ENCODE measurements at regions not wholly inside any gene's neighbourhood (a gene's known extent, or its start where the extent isn't known, plus 50 kb on each side); places are given as distances from the start of the nearest gene placed in this dataset.

DNA sequence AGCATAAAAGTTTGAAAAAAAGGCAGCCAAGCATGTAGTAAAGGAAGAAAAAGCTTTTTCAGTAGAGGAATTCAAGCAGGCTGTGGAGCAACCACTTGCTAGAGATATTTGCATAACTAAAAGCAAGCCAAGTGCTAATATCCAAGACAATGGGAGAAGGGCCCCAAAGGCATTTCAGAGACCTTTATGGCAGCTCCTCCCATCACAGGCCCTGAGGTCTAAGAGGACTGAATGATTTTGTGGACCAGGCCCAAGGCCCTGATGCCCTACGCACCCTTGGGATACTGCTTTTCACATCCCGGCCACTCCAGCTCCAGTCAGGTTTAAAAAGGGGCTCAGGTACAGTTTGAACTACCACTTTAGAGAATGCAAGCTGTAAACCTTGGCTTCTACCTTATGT, 261.7 kb upstream of the SEMA3C start:
- no peak overlapping the region for H3K4me3 ChIP-seq (ENCODE audit: low read length)
- H3K27ac Mint-ChIP-seq, result no peak overlapping the region
- H3K4me1 Mint-ChIP-seq (ENCODE audit: low read depth), result no peaks in the 10 kb centered on the region
- peaks cover 8% of the 10 kb centered on the region for H3K9me3 Mint-ChIP-seq
- H3K36me3 Mint-ChIP-seq (ENCODE audit: low read depth), result no peaks in the 10 kb centered on the region
- H3K9me3 ChIP-seq (ENCODE audit: control insufficient read depth in 1 of 2, insufficient read depth in 1 of 2, low read length in 2 of 2), result peaks cover 0 to 11% of the 10 kb centered on the region in 2 experiments
- ATAC-seq (ENCODE audit: poor library complexity) (no peak), DNase-seq (no peak)
- intact Hi-C loops (cut with DNase I, micrococcal nuclease), result no loop called here
- no peaks in the 10 kb centered on the region for H3K27me3 Mint-ChIP-seq
- ChIA-PET POLR2A (no interaction called here), CTCF (no interaction called here)
- H3K36me3 ChIP-seq (ENCODE audit: insufficient read depth, low read length), result no peaks in the 10 kb centered on the region
- no peaks in the 10 kb centered on the region for H3K4me1 ChIP-seq (ENCODE audit: insufficient read depth, low read length)
- H3K27ac ChIP-seq (ENCODE audit: low read depth in 1 of 2, low read length in 2 of 2), result no peak overlapping the region
- H3K4me3 Mint-ChIP-seq, result no peak overlapping the region
- TF ChIP-seq, protein P1, sequence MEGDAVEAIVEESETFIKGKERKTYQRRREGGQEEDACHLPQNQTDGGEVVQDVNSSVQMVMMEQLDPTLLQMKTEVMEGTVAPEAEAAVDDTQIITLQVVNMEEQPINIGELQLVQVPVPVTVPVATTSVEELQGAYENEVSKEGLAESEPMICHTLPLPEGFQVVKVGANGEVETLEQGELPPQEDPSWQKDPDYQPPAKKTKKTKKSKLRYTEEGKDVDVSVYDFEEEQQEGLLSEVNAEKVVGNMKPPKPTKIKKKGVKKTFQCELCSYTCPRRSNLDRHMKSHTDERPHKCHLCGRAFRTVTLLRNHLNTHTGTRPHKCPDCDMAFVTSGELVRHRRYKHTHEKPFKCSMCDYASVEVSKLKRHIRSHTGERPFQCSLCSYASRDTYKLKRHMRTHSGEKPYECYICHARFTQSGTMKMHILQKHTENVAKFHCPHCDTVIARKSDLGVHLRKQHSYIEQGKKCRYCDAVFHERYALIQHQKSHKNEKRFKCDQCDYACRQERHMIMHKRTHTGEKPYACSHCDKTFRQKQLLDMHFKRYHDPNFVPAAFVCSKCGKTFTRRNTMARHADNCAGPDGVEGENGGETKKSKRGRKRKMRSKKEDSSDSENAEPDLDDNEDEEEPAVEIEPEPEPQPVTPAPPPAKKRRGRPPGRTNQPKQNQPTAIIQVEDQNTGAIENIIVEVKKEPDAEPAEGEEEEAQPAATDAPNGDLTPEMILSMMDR (IDR thresholded peaks at IDR 0.05), result no peak
- H3K27me3 ChIP-seq (ENCODE audit: control insufficient read depth in 1 of 2, insufficient read depth in 2 of 2, low read length in 2 of 2), result no peaks in the 10 kb centered on the region

DNA sequence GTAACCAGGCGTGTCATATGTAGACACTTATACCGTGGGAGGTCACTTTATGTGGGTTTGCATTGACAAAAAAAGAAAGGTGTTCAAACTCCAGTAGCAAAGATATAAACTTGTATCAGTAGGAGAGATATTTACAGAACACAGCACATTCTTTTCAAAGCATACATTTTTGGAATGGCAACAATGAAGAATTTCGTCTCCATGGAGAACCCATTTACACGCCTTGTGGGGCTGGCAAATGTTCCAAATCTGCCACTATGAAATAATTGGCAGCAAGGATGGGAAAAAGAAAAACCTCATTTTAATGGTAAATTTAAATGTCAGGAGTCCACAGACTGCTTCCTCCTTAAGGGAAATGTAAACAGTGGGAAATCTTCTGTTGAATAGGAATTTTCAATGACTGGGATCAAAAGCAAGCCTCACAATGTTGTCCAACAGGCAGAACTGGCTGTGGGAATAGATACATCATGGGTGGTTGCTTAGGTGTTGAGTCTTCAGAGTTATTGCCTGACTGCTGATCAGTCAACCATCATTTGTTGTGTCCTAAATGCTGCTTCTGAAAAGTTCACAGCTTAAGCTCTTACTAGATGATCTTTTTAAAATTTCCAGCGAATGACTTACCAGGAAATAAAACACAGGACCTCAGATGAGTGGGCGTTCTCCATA, 256.6 kb upstream of the SEMA3C start:
- H3K4me3 ChIP-seq (ENCODE audit: low read length), result no peak overlapping the region
- intact Hi-C loops (cut with DNase I, micrococcal nuclease), result no loop called here
- H3K27ac Mint-ChIP-seq, result no peak overlapping the region
- CTCF ChIA-PET, result no interaction called here
- H3K9me3 ChIP-seq (ENCODE audit: control insufficient read depth in 1 of 2, insufficient read depth in 1 of 2, low read length in 2 of 2), result peaks cover under 1 to 6% of the 10 kb centered on the region in 2 experiments
- H3K27ac ChIP-seq (ENCODE audit: low read depth in 1 of 2, low read length in 2 of 2), result no peak overlapping the region
- H3K4me1 ChIP-seq (ENCODE audit: insufficient read depth, low read length), result no peaks in the 10 kb centered on the region
- H3K4me1 Mint-ChIP-seq (ENCODE audit: low read depth), result no peaks in the 10 kb centered on the region
- TF ChIP-seq, protein P1 (IDR thresholded peaks at IDR 0.05), result no peak
- peaks cover 9% of the 10 kb centered on the region for H3K9me3 Mint-ChIP-seq
- H3K4me3 Mint-ChIP-seq, result no peak overlapping the region
- no peaks in the 10 kb centered on the region for H3K27me3 Mint-ChIP-seq
- POLR2A ChIA-PET, result no interaction called here
- DNase-seq (no peak), ATAC-seq (ENCODE audit: poor library complexity) (no peak)
- H3K36me3 ChIP-seq (ENCODE audit: insufficient read depth, low read length), result no peaks in the 10 kb centered on the region
- no peaks in the 10 kb centered on the region for H3K27me3 ChIP-seq (ENCODE audit: control insufficient read depth in 1 of 2, insufficient read depth in 2 of 2, low read length in 2 of 2)
- H3K36me3 Mint-ChIP-seq (ENCODE audit: low read depth), result no peaks in the 10 kb centered on the region

DNA sequence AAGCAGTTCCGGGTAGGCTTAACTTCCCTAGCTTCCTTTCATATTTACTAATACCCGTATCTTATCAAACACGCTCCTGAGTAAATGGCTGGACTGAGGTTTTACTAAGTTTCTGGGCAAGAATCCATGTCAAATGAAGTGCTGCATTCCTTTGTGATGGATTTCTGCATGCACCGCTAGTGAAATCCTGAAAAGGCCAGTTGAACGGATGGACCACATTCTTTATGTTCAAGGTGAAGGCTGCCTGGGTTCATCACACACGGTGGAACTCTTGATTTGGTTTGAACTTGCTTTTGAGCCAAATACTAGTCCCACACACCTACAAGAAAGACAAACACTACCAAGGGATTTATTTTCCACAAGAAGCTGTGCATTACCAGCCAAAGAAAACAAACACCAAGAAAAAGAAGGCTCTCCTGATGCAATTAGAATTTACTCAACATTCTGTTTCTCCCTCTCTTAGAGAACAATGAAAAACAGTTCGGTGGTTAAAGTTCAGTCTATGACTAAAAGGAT, 255.0 kb upstream of the SEMA3C start:
- ChIA-PET POLR2A (no interaction called here), CTCF (no interaction called here)
- no peak for ATAC-seq (ENCODE audit: poor library complexity)
- no peak for DNase-seq
- Histone ChIP-seq H3K9me3 (ENCODE audit: control insufficient read depth in 1 of 2, insufficient read depth in 1 of 2, low read length in 2 of 2) (peaks cover 0 to 6% of the 10 kb centered on the region in 2 experiments), H3K27me3 (ENCODE audit: control insufficient read depth in 1 of 2, insufficient read depth in 2 of 2, low read length in 2 of 2) (no peaks in the 10 kb centered on the region), H3K36me3 (ENCODE audit: insufficient read depth, low read length) (no peaks in the 10 kb centered on the region), H3K4me1 (ENCODE audit: insufficient read depth, low read length) (no peaks in the 10 kb centered on the region), H3K27ac (ENCODE audit: low read depth in 1 of 2, low read length in 2 of 2) (no peak overlapping the region), H3K4me3 (ENCODE audit: low read length) (no peak overlapping the region)
- Mint-ChIP-seq H3K27ac (no peak overlapping the region), H3K9me3 (peaks cover 5% of the 10 kb centered on the region), H3K27me3 (no peaks in the 10 kb centered on the region), H3K4me1 (ENCODE audit: low read depth) (no peaks in the 10 kb centered on the region), H3K36me3 (ENCODE audit: low read depth) (no peaks in the 10 kb centered on the region), H3K4me3 (no peak overlapping the region)
- TF ChIP-seq, protein P1 (IDR thresholded peaks at IDR 0.05), result no peak
- intact Hi-C loops (cut with DNase I, micrococcal nuclease), result no loop called here
